ENCODE measurements at regions not wholly inside any gene's neighbourhood (a gene's known extent, or its start where the extent isn't known, plus 50 kb on each side); places are given as distances from the start of the nearest gene placed in this dataset.

- no peak for TF ChIP-seq CTCF (IDR thresholded peaks at IDR 0.05)
- no peak for TF ChIP-seq POLR2A (IDR thresholded peaks at IDR 0.05)
Observed at GRCh38 chr5:36535378-36535777, 71.0 kb upstream of the SLC1A3 start.
